Adipocyte (in vitro differentiated cells): ENCODE measurements at regions not wholly inside any gene's neighbourhood (a gene's known extent, or its start where the extent isn't known, plus 50 kb on each side); places are given as distances from the start of the nearest gene placed in this dataset.
"Not testable (repeated sequence)": the region's sequence is repeated elsewhere in the genome, so short reads cannot be mapped to it uniquely, and the experiment has no call there.

Experiments used
- DNase-seq: peaks from one replicate; pipeline ENCODE4 v3.0.0-alpha.2; 2015; ENCODE audit warnings: low read depth
- H3K27me3 ChIP-seq: replicated peaks from 2 replicates; pipeline ENCODE4 v1.7.0; 2013; ENCODE audit warnings: mild to moderate bottlenecking, low read length, moderate library complexity; ENCODE audit not compliant: control insufficient read depth, insufficient read depth
- H3K36me3 ChIP-seq: 2 replicates; pipeline ENCODE4 v1.7.0; 2013; ENCODE audit warnings: low read length, mild to moderate bottlenecking, moderate library complexity; ENCODE audit not compliant: control insufficient read depth, insufficient read depth, severe bottlenecking
- H3K4me1 ChIP-seq: 2 replicates; pipeline ENCODE4 v1.7.0; 2013; ENCODE audit warnings: mild to moderate bottlenecking, low read length, moderate library complexity; ENCODE audit not compliant: control insufficient read depth, insufficient read depth
- H3K4me3 ChIP-seq: 2 replicates; pipeline ENCODE4 v1.7.0; 2013; ENCODE audit warnings: mild to moderate bottlenecking, low read length, moderate library complexity
- H3K9ac ChIP-seq: 2 replicates; pipeline ENCODE4 v1.7.0; 2013; ENCODE audit warnings: mild to moderate bottlenecking, low read length, moderate library complexity
- H3K9me3 ChIP-seq: 2 replicates; pipeline ENCODE4 v1.7.0; 2013; ENCODE audit warnings: mild to moderate bottlenecking, low read length, moderate library complexity; ENCODE audit not compliant: control insufficient read depth

DNA sequence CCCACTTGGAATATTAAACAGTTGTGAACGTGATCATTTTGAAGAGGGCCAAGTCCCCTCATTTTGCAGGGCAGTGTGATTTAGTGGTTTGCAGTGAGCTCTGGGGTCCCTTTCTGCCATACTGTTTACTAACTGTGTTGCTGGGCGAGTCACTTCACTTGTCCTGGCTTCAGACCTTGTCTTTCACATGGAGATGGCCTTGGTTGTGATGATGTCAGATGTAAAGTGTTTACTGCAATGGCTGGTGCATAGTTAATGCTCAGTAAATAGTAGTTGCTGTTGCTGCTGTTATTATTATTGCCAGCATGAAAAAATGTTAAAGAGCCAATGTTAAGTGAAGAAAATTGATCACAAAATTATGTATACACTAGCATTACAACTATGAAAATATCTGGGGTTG, 95.4 kb upstream of the CRYM start:
- not testable (repeated sequence) for H3K4me3 ChIP-seq, H3K9ac ChIP-seq, H3K4me1 ChIP-seq, H3K9me3 ChIP-seq, H3K36me3 ChIP-seq, DNase-seq, H3K27me3 ChIP-seq

DNA sequence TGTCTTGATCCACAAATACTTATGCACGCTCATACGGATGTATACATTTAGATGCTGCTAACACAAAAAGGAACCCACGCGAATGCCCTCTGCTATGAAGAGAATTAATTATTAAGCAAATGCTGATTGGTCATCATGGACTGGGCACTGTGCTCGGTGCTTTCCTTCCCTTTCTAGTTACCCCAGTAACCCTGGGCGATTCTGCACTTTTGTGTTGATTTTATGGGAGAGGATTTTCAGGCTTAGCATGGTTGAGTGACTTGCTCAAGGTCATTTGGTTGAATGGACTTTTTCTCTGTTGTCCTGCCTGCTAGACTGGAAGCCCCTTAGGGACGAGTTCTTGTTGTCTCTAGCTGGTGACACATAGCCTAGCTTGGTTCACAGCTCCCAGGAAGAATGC, 94.8 kb upstream of the CRYM start:
- H3K9ac ChIP-seq, H3K4me1 ChIP-seq, H3K9me3 ChIP-seq, H3K27me3 ChIP-seq, H3K36me3 ChIP-seq, H3K4me3 ChIP-seq, DNase-seq: not testable (repeated sequence)

DNA sequence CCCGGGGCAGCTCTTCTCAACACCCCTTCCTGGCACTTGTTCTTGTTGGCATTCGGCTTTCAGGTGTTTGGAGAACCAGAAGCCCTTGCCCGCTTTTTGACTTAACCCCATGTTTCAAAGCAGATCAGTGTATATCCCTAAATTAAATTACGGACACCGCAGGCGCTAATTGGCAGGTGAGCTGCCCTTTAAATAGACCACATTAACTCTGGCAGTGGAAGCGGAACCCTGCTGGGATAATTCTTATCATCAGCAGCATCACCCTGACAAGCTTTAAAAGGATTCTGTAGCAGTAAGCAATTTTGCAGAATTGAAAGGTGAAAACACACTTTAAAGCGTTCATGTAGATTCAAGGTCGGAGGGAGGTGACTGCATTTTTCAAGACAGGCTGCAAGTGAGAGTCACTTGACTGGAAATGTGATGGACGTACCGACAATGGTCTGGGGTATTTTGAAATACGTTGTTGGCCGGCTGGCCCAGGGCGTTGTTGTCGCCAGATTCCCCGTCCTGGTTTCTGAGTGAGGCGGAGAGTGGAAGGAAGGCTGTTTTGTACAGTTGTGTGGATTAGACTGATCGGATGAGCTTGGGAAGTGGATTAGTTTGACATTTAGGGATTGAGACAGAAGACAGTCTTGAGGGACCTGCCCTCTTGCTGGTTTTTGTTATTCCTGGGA, 94.2 kb upstream of the CRYM start:
- H3K9me3 ChIP-seq, H3K4me1 ChIP-seq, H3K9ac ChIP-seq, DNase-seq, H3K27me3 ChIP-seq, H3K4me3 ChIP-seq, H3K36me3 ChIP-seq: not testable (repeated sequence)

GRCh38 chr16:21370791-21371190, 92.7 kb upstream of the CRYM start:
- not testable (repeated sequence) for H3K27me3 ChIP-seq, H3K4me3 ChIP-seq, H3K4me1 ChIP-seq, H3K36me3 ChIP-seq, H3K9me3 ChIP-seq, H3K9ac ChIP-seq
- peak; percentile 39 for DNase-seq

- H3K4me1 ChIP-seq, H3K36me3 ChIP-seq, H3K4me3 ChIP-seq, H3K27me3 ChIP-seq, H3K9me3 ChIP-seq, H3K9ac ChIP-seq: not testable (repeated sequence)
- peak; percentile 1 for DNase-seq
Observed at GRCh38 chr16:21368973-21369942, 91.2 kb upstream of the CRYM start.

- not testable (repeated sequence) for H3K27me3 ChIP-seq, DNase-seq, H3K36me3 ChIP-seq, H3K4me3 ChIP-seq, H3K9ac ChIP-seq, H3K9me3 ChIP-seq, H3K4me1 ChIP-seq
Observed at GRCh38 chr16:21367733-21368421, 89.8 kb upstream of the CRYM start.

DNA sequence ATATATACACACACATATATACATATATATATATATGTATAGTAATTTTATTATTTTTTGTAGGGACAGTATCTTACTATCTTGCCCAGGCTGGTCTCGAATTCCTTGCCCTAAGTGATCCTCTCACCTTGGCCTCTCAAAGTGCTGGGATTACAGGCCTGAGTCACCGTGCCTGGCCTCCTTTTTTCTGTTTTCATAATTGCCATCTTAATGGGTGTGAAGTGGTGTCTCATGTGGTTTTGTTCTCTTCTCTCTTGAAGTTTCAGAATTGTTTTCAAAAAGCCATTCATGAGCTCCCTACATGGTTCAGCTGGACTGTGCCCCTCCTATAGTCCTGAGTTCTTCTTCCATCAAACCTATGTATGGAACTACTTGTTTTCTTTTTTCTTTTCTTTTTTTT, 88.9 kb upstream of the CRYM start:
- not testable (repeated sequence) for H3K4me3 ChIP-seq, H3K27me3 ChIP-seq, DNase-seq, H3K9me3 ChIP-seq, H3K4me1 ChIP-seq, H3K36me3 ChIP-seq, H3K9ac ChIP-seq

GRCh38 chr16:21365541-21365940, 87.5 kb upstream of the CRYM start:
- not testable (repeated sequence) for H3K9ac ChIP-seq, H3K4me3 ChIP-seq, H3K9me3 ChIP-seq, H3K4me1 ChIP-seq, H3K27me3 ChIP-seq, H3K36me3 ChIP-seq, DNase-seq

DNA sequence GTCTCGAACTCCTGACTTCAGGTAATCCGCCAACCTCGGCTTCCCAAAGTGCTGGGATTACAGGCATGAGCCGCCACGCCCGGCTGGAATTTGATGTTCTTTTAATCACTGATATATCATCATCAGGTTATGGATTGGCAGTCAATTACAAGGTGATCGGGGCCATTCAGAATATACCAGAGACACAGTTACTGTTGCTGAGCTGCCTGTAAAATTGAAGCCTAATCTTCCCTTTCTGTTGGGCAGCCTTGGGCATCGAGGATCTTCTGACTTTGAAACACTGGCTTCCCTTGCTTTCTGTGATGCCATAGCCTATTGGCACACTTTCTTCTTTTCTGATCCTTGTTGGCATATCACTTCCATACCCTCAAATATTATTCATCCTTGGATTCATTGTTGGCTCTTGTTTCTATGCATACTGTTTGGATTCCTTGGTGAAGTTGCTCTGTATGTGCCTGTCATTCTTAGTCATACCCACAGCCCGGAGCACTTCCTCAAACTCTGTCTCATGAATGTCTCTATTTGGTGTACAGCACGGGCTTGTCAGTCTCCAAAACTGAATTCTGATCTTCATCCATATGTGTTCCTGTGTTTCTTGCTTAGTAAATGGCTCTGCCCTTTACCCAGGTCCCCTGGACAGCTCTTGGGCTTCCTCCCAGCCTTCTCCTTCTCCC, 85.6 kb upstream of the CRYM start:
- not testable (repeated sequence) for H3K4me3 ChIP-seq
- peak; percentile 39 for DNase-seq

GRCh38 chr16:21361612-21362227, 83.6 kb upstream of the CRYM start:
- H3K27me3 ChIP-seq, H3K9ac ChIP-seq: not testable (repeated sequence)

More for the DNA sequence above, 85.6 kb upstream of the CRYM start:
- H3K4me1 ChIP-seq, H3K27me3 ChIP-seq, H3K36me3 ChIP-seq, H3K9me3 ChIP-seq, H3K9ac ChIP-seq: not testable (repeated sequence)

DNA sequence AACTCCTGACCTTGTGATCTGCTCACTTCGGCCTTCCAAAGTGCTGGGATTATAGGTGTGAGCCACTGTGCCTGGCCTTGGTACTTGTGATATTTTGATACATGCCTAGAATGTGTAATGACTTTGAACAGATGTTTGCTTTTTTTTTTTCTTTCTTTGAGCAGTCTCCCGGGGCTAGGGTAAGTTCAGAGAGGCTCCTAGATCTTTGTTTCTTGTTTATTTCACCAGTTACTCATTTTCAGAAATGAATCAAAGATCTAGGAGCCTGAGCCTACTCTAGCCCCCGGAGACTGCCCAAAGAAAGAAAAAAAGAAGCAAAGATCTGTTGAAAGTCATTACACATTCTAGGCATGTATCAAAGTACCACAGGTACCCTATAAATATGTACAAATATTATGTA, 83.0 kb upstream of the CRYM start:
- not testable (repeated sequence) for DNase-seq, H3K4me3 ChIP-seq, H3K9ac ChIP-seq, H3K4me1 ChIP-seq, H3K36me3 ChIP-seq, H3K9me3 ChIP-seq, H3K27me3 ChIP-seq

More at GRCh38 chr16:21361612-21362227, 83.6 kb upstream of the CRYM start:
- H3K9me3 ChIP-seq, H3K4me1 ChIP-seq, H3K4me3 ChIP-seq, H3K36me3 ChIP-seq: not testable (repeated sequence)
- peak; percentile 16 for DNase-seq
